ENCODE measurements at regions not wholly inside any gene's neighbourhood (a gene's known extent, or its start where the extent isn't known, plus 50 kb on each side); places are given as distances from the start of the nearest gene placed in this dataset.

DNA sequence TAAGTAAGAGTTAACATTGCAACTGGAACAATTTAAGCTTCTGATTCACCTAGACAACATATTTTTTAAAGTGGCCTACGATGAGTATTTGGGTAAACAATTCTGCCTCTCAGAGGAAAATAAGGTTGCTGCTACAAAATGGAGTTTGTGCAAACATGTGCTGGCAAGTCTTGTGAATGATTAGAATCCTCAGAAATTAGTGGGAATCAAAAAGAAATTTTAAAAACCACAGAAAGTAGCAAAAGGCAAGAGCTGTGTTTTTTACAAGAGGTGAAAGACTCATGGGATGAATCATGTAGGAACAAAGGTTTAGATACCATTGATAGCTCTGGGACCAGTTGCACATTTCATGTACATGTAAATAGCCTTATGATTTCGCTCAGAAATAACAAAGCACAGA lies 561.6 kb downstream of the TAF11L14 start:
- Mint-ChIP-seq H3K36me3 (ENCODE audit: low read depth) (no peaks in the 10 kb centered on the region), H3K9me3 (peaks cover 22% of the 10 kb centered on the region), H3K27ac (no peak overlapping the region), H3K27me3 (no peaks in the 10 kb centered on the region), H3K4me3 (no peak overlapping the region), H3K4me1 (ENCODE audit: low read depth) (no peaks in the 10 kb centered on the region)
- intact Hi-C loops (cut with micrococcal nuclease): no loop called here
- DNase-seq (no peak), ATAC-seq (no peak)
- TF ChIP-seq, protein P1, sequence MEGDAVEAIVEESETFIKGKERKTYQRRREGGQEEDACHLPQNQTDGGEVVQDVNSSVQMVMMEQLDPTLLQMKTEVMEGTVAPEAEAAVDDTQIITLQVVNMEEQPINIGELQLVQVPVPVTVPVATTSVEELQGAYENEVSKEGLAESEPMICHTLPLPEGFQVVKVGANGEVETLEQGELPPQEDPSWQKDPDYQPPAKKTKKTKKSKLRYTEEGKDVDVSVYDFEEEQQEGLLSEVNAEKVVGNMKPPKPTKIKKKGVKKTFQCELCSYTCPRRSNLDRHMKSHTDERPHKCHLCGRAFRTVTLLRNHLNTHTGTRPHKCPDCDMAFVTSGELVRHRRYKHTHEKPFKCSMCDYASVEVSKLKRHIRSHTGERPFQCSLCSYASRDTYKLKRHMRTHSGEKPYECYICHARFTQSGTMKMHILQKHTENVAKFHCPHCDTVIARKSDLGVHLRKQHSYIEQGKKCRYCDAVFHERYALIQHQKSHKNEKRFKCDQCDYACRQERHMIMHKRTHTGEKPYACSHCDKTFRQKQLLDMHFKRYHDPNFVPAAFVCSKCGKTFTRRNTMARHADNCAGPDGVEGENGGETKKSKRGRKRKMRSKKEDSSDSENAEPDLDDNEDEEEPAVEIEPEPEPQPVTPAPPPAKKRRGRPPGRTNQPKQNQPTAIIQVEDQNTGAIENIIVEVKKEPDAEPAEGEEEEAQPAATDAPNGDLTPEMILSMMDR (IDR thresholded peaks at IDR 0.05): no peak
- POLR2A ChIA-PET: no interaction called here
- CTCF ChIA-PET: no interaction called here

DNA sequence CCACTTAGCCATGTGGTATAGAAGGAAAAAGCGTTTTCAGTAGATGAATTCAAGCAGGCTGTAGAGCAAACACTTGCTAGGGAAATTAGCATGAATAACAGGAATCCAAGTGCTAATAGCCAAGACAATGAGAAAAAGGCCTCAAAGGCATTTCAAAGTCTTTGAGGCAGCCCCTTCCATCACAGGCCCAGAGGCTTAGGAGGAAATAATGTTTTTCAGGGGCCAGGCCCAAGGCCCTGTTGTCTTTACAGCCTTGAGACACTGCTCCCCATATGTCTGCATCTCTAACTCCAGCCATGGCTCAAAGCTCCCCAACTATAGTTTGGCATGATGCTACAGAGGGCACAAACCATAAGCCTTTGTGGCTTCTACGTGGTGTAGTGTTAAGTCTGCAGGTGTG lies 563.5 kb downstream of the TAF11L14 start:
- no peak for DNase-seq
- no peaks in the 10 kb centered on the region for H3K36me3 Mint-ChIP-seq (ENCODE audit: low read depth)
- ChIA-PET CTCF (no interaction called here), POLR2A (interaction anchor here (0.5 kb wide), 1 partner anchor 401 kb away, joined by 3 read pairs; no protein-coding TSS in a partner anchor)
- H3K4me1 Mint-ChIP-seq (ENCODE audit: low read depth): no peaks in the 10 kb centered on the region
- H3K27me3 Mint-ChIP-seq: no peaks in the 10 kb centered on the region
- ATAC-seq: no peak
- no peak overlapping the region for H3K27ac Mint-ChIP-seq
- H3K4me3 Mint-ChIP-seq: no peak overlapping the region
- intact Hi-C loops (cut with micrococcal nuclease): no loop called here
- peaks cover 18% of the 10 kb centered on the region for H3K9me3 Mint-ChIP-seq
- TF ChIP-seq, protein P1 (IDR thresholded peaks at IDR 0.05): no peak

DNA sequence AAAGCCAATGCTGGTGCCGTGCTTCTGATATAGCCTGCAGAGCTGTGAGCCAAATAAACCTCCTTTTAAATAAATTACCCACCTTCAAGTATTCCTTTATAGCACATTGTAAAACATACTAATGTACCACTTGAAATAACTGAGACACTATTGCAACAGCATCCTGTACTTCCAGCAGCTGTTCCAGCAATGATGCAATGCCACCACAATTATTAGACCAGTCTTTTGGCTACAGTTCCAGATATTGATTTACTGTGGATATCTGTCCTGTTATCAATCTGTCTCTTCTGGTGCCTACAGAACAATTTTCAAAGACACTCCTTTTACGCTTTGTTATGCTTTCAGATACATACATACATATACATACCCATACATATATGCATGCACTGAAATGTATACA lies 567.9 kb downstream of the TAF11L14 start:
- intact Hi-C loops (cut with micrococcal nuclease): no loop called here
- H3K27ac Mint-ChIP-seq: no peak overlapping the region
- POLR2A ChIA-PET: no interaction called here

DNA sequence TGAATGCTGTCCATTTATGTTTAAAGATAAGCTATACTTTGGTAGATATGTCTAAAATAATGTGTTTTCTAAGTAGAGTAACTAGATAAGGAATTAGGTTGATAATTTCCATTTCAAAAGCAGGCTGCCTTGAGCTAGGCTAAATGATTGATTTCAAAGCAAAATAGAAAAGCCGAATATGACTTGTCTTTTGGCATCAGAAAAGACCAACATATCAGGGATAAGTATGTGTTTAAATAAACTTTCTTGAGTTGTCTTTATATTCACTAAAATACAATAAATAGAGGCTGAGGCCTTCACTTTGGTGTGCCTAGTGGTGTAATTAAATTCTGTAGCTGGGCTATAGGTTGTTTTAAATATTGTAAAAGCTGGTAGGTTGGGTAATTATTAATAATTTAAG lies 569.0 kb downstream of the TAF11L14 start:
- H3K27me3 Mint-ChIP-seq: no peaks in the 10 kb centered on the region
- intact Hi-C loops (cut with micrococcal nuclease): no loop called here
- no peak overlapping the region for H3K4me3 Mint-ChIP-seq
- H3K9me3 Mint-ChIP-seq: peaks cover 16% of the 10 kb centered on the region
- H3K36me3 Mint-ChIP-seq (ENCODE audit: low read depth): no peaks in the 10 kb centered on the region
- CTCF ChIA-PET: no interaction called here
- no peak for ATAC-seq
- POLR2A ChIA-PET: no interaction called here
- no peaks in the 10 kb centered on the region for H3K4me1 Mint-ChIP-seq (ENCODE audit: low read depth)
- no peak overlapping the region for H3K27ac Mint-ChIP-seq
- TF ChIP-seq, protein P1 (IDR thresholded peaks at IDR 0.05): no peak
- DNase-seq: no peak

More for the DNA sequence above, 567.9 kb downstream of the TAF11L14 start:
- Mint-ChIP-seq H3K27me3 (no peaks in the 10 kb centered on the region), H3K4me1 (ENCODE audit: low read depth) (no peaks in the 10 kb centered on the region), H3K4me3 (no peak overlapping the region), H3K9me3 (peaks cover 19% of the 10 kb centered on the region), H3K36me3 (ENCODE audit: low read depth) (no peaks in the 10 kb centered on the region)
- TF ChIP-seq, protein P1 (IDR thresholded peaks at IDR 0.05): no peak
- ATAC-seq (no peak), DNase-seq (no peak)
- CTCF ChIA-PET: no interaction called here

DNA sequence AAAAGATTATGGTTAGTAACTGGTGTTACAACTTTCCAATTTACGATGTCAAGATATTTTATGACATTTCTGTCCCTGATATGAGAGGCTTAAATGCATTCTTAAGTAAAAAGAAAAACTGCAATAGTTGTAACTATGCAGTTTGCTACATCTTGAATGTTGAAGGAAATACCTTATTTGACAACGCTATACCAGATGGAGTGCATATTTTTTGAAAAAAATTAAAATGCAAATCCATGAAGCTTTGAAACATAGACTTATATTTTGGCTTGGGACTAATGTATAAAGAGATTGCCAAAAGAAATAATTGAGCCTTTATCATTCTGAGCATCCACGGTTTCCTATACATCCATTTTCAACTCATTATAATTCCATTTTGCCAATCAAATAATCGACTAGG lies 579.4 kb downstream of the TAF11L14 start:
- TF ChIP-seq, protein P1 (IDR thresholded peaks at IDR 0.05): no peak
- ATAC-seq (no peak), DNase-seq (no peak)
- H3K27me3 Mint-ChIP-seq: no peaks in the 10 kb centered on the region
- POLR2A ChIA-PET: no interaction called here
- no peak overlapping the region for H3K4me3 Mint-ChIP-seq
- CTCF ChIA-PET: no interaction called here
- intact Hi-C loops (cut with micrococcal nuclease): no loop called here
- H3K36me3 Mint-ChIP-seq (ENCODE audit: low read depth): no peaks in the 10 kb centered on the region
- no peaks in the 10 kb centered on the region for H3K4me1 Mint-ChIP-seq (ENCODE audit: low read depth)
- peaks cover 21% of the 10 kb centered on the region for H3K9me3 Mint-ChIP-seq
- H3K27ac Mint-ChIP-seq: no peak overlapping the region

All from activated CD8-positive, alpha-beta T cell treated with anti-CD3 and anti-CD28 coated beads for 36 hours (primary cell).